Motor neuron (in vitro differentiated cells): ENCODE measurements at regions not wholly inside any gene's neighbourhood (a gene's known extent, or its start where the extent isn't known, plus 50 kb on each side); places are given as distances from the start of the nearest gene placed in this dataset.
A peak's percentile ranks its signal among the peaks of the same experiment; 100 is the strongest.

Experiments
- ATAC-seq, 8 experiments: fragments of 200-7000 bp; cut with Tn5 transposase; replicated peaks in 6 of 8; 2 replicates each; pipeline ENCODE4 v1.8.0; 2021; ENCODE audit warnings: mild to moderate bottlenecking in 8 of 8, moderate library complexity in 8 of 8
- H3K27ac ChIP-seq, 2 donors: fragments of 250-450 bp; sonication (Bioruptor Pico); 2 replicates each; pipeline ENCODE4 v1.9.0; 2021; ENCODE audit warnings: antibody characterized with exemption in 2 of 2, mild to moderate bottlenecking in 2 of 2, moderate library complexity in 1 of 2
- H3K4me1 ChIP-seq, 2 donors: fragments of 250-450 bp; sonication (Bioruptor Pico); replicated peaks in 1 of 2; 2 replicates each; pipeline ENCODE4 v1.6.1; 2021; ENCODE audit warnings: antibody characterized with exemption in 2 of 2, mild to moderate bottlenecking in 2 of 2, moderate library complexity in 1 of 2
- H3K4me3 ChIP-seq, 5 donors: fragments of 250-450 bp; sonication (Bioruptor Pico); 2 replicates each; pipeline ENCODE4 v1.9.0; 2021; ENCODE audit warnings: antibody characterized with exemption in 5 of 5, mild to moderate bottlenecking in 5 of 5, moderate library complexity in 4 of 5
- WGBS, 10 experiments: fragments of 450-650 bp; shearing (Covaris generic); methylation state at CpG; one replicate each; pipeline ENCODE4 v1.0.0; 2022; 5-methylcytosine and 5-hydroxymethylcytosine counted together
- in situ Hi-C, 9 experiments: fragments of 400-800 bp; cut with MboI; loops; one replicate each; pipeline ENCODE4 v1.15.0; 2021; ENCODE audit warnings: low sequenced_read_pairs in 9 of 9, low pct_unique_long_range_greater_than_20kb in 2 of 9; ENCODE audit not compliant: unreplicated experiment in 9 of 9

DNA sequence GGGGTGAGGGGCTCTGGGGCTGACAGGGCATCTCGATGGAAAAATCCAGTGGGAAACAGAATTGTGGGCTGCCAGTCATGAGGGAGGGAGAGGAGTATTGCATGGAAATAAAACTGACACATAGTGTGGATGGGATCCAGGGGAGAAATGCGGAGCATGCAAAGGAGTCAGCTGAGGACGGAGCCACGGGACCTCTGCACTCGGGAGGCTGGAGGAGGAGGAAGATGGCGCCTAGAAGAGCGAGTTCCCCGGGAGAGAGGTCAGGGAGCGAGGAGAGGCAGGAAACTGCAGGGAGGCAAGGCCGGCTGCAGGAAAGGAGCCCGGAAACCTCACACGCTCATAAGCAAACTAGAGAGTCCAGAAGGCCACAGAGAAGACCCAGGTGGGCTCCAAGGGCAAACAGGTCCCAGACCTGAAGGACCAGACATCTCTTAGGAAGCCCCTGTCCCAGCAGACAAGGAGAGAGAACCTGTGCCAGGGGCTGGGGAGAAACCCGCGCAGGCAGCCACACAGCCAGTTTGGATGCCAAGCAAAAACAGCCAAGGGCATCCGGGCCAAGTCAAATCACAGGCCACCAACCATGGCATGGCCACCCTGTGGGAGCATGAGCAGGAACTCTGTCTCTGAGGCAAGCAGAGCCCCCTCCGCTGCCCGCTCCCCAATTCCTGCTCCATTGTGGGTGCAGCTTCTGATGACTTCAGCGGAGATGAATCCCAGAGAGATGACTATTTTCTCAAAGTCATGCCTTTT, 218.8 kb upstream of the ID2 start:
- ATAC-seq, result no peak
- H3K4me1 ChIP-seq, result peaks cover 0 to 9% of the 10 kb centered on the region in 2 donors
- H3K4me3 ChIP-seq, result no peak overlapping the region
- in situ Hi-C loops, result no loop called here
- no peak overlapping the region for H3K27ac ChIP-seq
- 66 to 100% (median 95%) methylated on average over 1 to 15 of the region's 18 CpGs; no CpG with 5 or more reads in 1 of the 10 experiments for WGBS, 10 experiments

DNA sequence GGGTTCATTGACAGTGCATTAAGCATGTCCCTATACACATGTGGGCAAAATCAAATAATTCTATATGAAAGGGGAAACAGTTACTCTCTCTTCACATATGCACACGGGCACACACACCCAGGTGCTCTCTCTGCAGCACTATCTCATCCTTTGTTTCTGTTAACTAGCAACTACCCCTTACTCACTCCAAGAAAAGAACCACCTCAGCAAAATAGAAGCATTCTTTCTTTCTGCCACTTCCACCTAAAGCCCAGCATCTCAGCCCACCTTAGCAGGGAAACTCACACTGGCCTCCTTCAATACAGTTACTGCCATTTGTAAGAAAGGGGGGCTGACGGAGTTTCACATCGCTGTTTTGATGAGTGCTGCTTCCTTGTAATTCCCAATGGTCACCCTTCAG, 216.3 kb upstream of the ID2 start:
- Histone ChIP-seq H3K4me1 (peaks cover 0 to 5% of the 10 kb centered on the region in 2 donors), H3K4me3 (no peak overlapping the region), H3K27ac (no peak overlapping the region)
- ATAC-seq, result no peak
- in situ Hi-C loops, result no loop called here
- 60 to 100% (median 86%) methylated on average over 1 to 3 of the region's 3 CpGs; no CpG with 5 or more reads in 3 of the 10 experiments for WGBS, 10 experiments

DNA sequence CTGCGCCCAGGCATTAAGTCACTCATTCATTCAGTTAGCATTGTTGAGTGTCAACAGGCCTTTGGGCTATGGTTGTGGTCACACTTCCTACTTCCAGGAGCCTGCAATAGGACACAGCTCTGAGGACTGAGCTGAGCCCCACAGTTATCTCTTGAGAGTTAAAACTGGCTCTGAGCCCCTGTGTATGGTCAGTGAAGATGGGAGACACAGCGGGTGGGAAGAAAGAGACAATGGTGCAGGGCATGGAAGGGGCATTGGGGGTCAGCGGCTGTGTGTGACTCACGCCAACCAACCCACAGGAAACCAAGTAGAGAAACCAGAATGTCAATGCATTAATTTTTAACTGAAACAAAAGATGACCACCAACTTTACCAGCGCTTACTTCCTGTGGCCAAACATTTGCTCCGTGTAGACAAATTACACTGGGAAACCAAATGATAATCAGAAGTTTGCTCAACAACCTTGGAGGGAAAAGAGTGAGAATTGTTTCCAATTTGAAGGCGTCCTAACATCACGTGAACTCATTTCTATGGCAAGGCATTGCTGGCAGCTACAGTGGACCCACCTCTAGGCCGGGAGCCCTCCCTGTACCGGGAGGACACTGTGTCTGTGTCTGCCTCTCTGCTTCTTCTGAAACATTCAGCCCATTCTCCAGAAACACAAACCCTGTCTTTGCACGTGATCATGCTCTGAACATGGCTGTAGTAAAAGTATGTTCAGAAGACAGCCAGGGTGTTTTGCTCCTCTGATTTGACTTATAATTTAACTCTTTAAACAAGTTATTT, 212.0 kb upstream of the ID2 start:
- no peak overlapping the region for H3K27ac ChIP-seq
- 5 to 96% (median 80%) methylated on average over 1 to 9 of the region's 11 CpGs; no CpG with 5 or more reads in 2 of the 10 experiments for WGBS, 10 experiments
- no peak for ATAC-seq
- no peak overlapping the region for H3K4me3 ChIP-seq
- in situ Hi-C loops, result no loop called here
- H3K4me1 ChIP-seq, result no peaks in the 10 kb centered on the region

DNA sequence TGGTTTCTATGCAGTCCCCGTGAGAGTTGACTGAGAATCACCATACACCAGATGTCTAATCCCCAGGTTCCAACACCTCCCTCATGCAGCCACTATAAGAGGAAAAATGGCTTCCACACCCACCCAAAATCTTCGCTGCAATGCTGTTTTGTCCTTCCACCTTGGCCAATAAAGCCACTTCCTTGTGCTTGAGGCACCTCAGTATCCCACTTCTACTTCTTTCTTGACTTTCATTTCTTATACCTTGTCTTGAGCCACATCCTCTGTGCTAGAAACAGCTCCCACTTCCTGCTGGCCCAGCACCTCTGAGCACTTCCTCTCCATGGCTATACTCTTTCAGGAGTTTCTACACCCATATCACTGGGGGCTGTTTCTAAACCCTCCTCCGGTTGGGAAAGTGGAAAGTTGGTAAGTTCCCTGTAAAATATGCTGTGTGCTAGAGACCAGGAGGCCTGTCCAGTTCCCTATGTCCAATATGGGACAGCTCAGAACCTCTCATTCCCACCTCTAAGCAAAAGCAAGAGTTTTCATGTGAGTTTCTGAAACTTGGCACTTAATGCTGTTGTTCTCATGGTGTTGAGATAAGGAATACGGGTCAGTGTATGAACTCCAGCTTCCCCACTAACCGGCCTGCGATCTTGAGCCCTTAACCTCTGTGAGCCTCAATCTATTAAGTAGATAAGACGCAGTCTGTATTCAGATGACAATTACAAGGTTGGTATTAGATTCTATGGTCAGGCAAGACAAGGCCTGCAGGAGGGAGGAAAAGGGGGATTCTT, 209.1 kb upstream of the ID2 start:
- ATAC-seq, result no peak
- WGBS, 10 experiments, result 0 to 100% (median 80%) methylated on average over 1 to 4 of the region's 7 CpGs; no CpG with 5 or more reads in 1 of the 10 experiments
- peaks cover 0 to 7% of the 10 kb centered on the region in 2 donors for H3K4me1 ChIP-seq

DNA sequence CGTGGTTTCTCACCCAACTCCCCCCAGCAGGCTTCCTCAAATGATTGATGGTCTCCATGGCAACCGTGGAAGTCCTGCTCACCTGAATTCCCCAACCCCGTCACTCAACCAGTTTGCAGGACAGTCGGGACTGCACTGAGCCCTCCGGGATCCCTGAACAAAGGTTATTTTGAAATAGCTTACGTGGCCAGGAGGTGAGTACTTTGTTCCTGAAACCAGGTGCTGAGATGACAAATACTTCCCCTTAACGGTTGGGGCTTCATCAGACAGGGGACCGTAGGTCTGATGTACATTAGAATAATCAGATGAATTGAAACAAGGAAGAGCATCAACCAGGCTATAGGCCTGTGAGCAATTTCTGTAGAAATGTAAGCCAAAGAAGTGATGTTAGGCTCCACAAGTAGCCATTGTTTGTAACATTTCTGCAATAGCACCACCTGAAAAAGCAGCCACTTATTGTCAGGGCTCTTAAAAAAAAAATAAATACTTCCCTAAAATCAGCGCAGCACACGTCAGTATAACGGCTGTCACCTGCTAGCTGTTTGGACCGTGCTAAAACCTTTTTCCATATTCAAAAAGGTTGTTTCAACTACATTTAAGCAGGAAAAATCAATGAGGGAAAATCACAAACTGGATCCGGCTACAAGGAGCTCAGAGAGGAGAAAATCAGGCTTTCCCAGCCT, 206.4 kb upstream of the ID2 start:
- no peak overlapping the region for H3K27ac ChIP-seq
- H3K4me3 ChIP-seq, result no peak overlapping the region
- in situ Hi-C loops, result no loop called here
- 56 to 96% (median 81%) methylated on average over 4 to 10 of the region's 13 CpGs for WGBS, 10 experiments
- peaks cover 0 to 7% of the 10 kb centered on the region in 2 donors for H3K4me1 ChIP-seq
- ATAC-seq, result no peak

More for the DNA sequence above, 209.1 kb upstream of the ID2 start:
- in situ Hi-C loops, result no loop called here
- H3K4me3 ChIP-seq, result no peak overlapping the region
- H3K27ac ChIP-seq, result no peak overlapping the region

DNA sequence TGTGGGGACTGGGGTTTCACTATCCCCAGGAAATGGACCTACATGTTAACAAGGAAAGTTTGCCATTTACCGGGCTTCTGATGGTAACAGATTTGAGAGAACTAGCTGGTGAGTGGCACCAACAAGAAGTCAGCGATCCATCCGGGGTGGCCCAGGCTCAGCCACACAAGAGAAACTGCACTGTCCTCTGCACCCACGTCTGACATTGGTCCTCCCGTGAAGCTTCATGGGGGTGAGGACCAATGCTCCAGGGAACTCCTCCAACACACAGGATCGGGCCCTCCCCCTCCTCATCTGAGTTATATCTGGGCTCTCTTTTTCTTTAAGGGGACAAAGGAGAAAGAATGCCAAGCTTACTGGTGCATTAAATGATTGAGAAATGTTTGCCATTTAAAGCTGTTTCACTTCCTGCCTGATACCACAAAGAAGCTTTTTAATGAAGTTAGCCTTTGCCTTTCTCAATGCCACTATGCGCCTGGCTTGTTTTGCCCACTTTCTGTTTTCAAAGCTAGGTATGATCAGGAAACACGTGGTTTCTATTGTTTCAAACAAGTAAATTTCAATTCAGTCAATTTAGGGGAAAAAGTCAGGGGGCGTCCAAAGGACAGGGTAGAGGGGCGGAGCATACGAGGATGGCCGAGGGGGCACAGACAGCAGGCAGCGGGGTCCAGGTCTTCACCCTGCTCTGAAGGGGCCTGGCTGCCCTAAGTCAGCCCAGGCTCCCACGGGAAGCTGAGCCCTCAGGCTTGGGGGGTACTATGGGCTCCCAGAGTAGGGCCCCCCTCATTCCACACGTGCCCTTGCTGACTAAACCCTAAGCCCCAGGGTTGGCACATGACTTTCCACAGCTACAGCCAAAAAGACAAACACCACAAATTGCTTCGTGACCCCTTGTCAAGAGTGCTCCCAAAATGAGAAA, 204.0 kb upstream of the ID2 start:
- Histone ChIP-seq H3K27ac (no peak overlapping the region), H3K4me3 (no peak overlapping the region), H3K4me1 (peaks cover 0 to 7% of the 10 kb centered on the region in 2 donors)
- WGBS, 10 experiments, result 60 to 100% (median 80%) methylated on average over 1 to 9 of the region's 16 CpGs; no CpG with 5 or more reads in 3 of the 10 experiments
- peak in 1 of 8 experiments; percentile 32 for ATAC-seq
- in situ Hi-C loops, result no loop called here

DNA sequence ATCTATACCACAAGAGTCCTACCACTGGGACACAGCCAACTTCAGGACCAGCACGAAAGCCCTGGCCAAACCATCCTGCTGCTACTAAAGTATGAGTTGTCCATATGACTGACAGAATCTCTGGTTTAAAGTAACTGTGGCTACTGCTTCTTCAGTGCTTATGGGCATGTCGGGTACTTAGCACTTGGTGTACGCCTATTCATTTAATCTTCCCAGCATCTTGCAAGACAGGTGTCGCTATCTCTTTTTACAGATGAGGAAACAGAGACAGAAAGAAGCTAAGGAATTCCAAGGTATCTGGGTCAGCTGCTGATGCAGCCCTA, 203.4 kb upstream of the ID2 start:
- ATAC-seq, result no peak
- in situ Hi-C loops, result no loop called here
- no peak overlapping the region for H3K4me3 ChIP-seq
- H3K27ac ChIP-seq, result no peak overlapping the region
- peaks cover 0 to 7% of the 10 kb centered on the region in 2 donors for H3K4me1 ChIP-seq
- 0 to 100% (median 70%) methylated on average over 1 to 4 of the region's 4 CpGs; no CpG with 5 or more reads in 3 of the 10 experiments for WGBS, 10 experiments

DNA sequence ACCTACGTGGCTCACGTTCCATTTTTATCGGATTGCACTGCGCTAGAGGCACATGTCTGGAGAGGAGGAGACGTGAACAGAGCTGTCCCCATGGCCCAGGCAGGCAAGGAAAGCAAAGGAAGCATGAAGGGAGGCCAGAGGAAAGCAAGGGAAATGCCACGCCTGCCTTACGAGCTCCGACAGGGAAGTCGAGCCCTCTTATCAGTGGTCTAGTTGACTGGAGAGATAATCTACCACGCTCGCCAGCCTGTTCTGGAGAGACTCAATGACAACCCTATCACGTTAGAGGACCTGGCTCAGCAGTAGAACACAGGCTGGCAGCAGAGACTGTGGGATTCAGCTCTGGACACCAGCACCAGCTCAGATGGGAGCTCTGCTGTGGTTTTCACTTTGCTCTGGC, 202.6 kb upstream of the ID2 start:
- ATAC-seq, result no peak
- WGBS, 10 experiments, result 65 to 100% (median 86%) methylated on average over 1 to 12 of the region's 12 CpGs; no CpG with 5 or more reads in 2 of the 10 experiments
- no peak overlapping the region for H3K27ac ChIP-seq

DNA sequence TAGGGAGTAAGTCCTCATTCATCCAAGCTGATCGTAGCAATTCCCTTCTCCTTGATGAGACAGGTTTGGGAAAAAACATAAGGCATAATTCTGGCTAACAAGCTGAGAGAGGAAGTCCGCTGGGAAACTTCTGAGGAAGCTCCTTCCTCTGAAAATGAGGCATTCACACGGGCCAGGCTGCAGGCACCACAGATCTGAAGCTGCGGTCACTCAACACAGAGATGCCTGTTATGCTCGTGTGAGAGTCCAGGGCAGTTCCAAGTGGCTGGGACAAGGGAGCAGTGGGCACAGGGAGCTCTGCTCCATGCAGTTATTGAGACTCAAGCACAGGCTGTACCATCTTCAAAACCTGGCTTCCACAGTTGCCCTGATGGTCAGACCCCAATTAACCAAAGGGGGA, 200.9 kb upstream of the ID2 start:
- peaks cover 0 to under 1% of the 10 kb centered on the region in 2 donors for H3K4me1 ChIP-seq
- in situ Hi-C loops, result no loop called here
- WGBS, 10 experiments, result 0 to 100% (median 41%) methylated on average over 1 to 4 of the region's 5 CpGs; no CpG with 5 or more reads in 4 of the 10 experiments
- no peak overlapping the region for H3K4me3 ChIP-seq
- H3K27ac ChIP-seq, result no peak overlapping the region
- no peak for ATAC-seq

More for the DNA sequence above, 202.6 kb upstream of the ID2 start:
- peaks cover 0 to 7% of the 10 kb centered on the region in 2 donors for H3K4me1 ChIP-seq
- in situ Hi-C loops, result no loop called here
- no peak overlapping the region for H3K4me3 ChIP-seq

DNA sequence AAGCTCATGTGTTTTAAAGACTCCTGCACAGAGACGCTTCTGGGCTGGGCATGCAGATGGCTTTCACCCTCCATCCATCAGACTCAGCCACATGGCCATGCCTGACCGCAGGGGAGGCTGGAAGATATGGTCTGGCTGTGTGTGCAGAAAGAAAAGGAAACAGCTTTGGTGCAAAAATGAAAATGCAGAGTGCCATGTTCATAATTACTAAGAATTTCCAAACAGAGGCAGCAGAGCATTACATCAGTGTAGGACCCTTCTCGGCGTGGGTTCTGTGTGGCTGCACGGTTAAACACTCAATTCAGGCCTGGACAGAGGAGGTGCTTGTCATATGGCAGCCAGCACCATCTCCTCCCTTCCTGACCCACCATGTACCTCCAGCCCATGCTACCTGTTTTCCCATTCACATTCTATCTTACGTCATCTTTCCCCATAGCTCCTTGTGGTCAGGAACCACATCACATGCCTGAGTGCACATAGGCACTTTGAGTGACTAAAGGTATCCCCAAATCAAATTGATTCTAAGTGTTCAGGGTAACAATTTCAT, 200.3 kb upstream of the ID2 start:
- no peak for ATAC-seq

DNA sequence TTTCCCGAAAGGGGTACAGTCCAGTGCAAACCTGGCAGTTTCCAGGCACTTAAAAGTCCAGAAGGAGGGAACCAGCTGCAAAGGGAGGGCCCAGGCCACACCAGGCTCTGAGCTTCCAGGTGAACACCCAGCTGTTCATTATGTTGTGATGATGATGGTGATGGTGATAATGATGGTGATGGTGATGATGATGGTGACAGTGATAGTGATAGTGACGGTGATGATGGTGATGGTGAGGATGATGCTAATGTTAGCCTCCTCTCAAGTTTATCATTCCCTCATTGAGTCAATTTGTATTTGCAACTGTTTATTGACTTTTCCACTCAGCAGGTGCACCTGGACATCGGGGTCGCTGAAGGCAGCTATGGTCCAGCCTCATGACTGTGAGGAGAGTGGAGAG, 199.4 kb upstream of the ID2 start:
- Histone ChIP-seq H3K4me1 (peaks cover 4 to 6% of the 10 kb centered on the region in 2 donors), H3K4me3 (no peak overlapping the region), H3K27ac (no peak overlapping the region)
- 81 to 100% (median 100%) methylated on average over 1 to 3 of the region's 4 CpGs; no CpG with 5 or more reads in 4 of the 10 experiments for WGBS, 10 experiments
- ATAC-seq, result no peak
- in situ Hi-C loops, result no loop called here

More for the DNA sequence above, 200.3 kb upstream of the ID2 start:
- no peak overlapping the region for H3K27ac ChIP-seq
- H3K4me3 ChIP-seq, result no peak overlapping the region
- 36 to 100% (median 83%) methylated on average over 1 to 6 of the region's 6 CpGs; no CpG with 5 or more reads in 4 of the 10 experiments for WGBS, 10 experiments
- in situ Hi-C loops, result no loop called here
- H3K4me1 ChIP-seq, result no peaks in the 10 kb centered on the region
